Colonic mucosa (tissue), 4 donors: ENCODE measurements at regions not wholly inside any gene's neighbourhood (a gene's known extent, or its start where the extent isn't known, plus 50 kb on each side); places are given as distances from the start of the nearest gene placed in this dataset.

ENCODE experiments used
- DNase-seq: peaks from one replicate; pipeline ENCODE4 v3.0.0-alpha.2; 2020
- H3K27ac ChIP-seq: fragments of 200-600 bp; one replicate; pipeline ENCODE4 v1.8.0; 2021
- H3K27me3 ChIP-seq: fragments of 200-600 bp; one replicate; pipeline ENCODE4 v1.8.0; 2021
- H3K36me3 ChIP-seq: fragments of 200-600 bp; one replicate; pipeline ENCODE4 v1.8.0; 2021
- H3K4me1 ChIP-seq: fragments of 200-600 bp; one replicate; pipeline ENCODE4 v1.8.0; 2021; ENCODE audit warnings: mild to moderate bottlenecking
- H3K4me3 ChIP-seq: fragments of 200-600 bp; one replicate; pipeline ENCODE4 v1.8.0; 2021
- H3K9ac ChIP-seq, 2 donors: one replicate each; pipeline ENCODE4 v1.7.0; 2013; ENCODE audit warnings: control low read depth in 2 of 2, low read depth in 2 of 2, low read length in 2 of 2
- H3K9me3 ChIP-seq: fragments of 200-600 bp; one replicate; pipeline ENCODE4 v1.8.0; 2021
- intact Hi-C: fragments of 100-400 bp; cut with DNase I; formaldehyde crosslinking; loops from one replicate; pipeline ENCODE4 v1.14.1; 2022
- TF ChIP-seq, protein P1 (sequence below): fragments of 200-600 bp; IDR thresholded peaks from one replicate; pipeline ENCODE4 v1.8.0; 2022; ENCODE audit warnings: antibody characterized with exemption, mild to moderate bottlenecking
- donor health status: healthy.
- donor health status: DM: no; HTN: no; CAD: no.
- donor health status: DM: no; HTN: no; CAD: no.

- no peak for DNase-seq
- no peak overlapping the region for H3K9ac ChIP-seq
- no peaks in the 10 kb centered on the region for H3K4me1 ChIP-seq
- TF ChIP-seq, protein P1, sequence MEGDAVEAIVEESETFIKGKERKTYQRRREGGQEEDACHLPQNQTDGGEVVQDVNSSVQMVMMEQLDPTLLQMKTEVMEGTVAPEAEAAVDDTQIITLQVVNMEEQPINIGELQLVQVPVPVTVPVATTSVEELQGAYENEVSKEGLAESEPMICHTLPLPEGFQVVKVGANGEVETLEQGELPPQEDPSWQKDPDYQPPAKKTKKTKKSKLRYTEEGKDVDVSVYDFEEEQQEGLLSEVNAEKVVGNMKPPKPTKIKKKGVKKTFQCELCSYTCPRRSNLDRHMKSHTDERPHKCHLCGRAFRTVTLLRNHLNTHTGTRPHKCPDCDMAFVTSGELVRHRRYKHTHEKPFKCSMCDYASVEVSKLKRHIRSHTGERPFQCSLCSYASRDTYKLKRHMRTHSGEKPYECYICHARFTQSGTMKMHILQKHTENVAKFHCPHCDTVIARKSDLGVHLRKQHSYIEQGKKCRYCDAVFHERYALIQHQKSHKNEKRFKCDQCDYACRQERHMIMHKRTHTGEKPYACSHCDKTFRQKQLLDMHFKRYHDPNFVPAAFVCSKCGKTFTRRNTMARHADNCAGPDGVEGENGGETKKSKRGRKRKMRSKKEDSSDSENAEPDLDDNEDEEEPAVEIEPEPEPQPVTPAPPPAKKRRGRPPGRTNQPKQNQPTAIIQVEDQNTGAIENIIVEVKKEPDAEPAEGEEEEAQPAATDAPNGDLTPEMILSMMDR, result no peak
- no peaks in the 10 kb centered on the region for H3K9me3 ChIP-seq
- no peaks in the 10 kb centered on the region for H3K27me3 ChIP-seq
- no peak overlapping the region for H3K4me3 ChIP-seq
- H3K27ac ChIP-seq, result no peak overlapping the region
- H3K36me3 ChIP-seq, result no peaks in the 10 kb centered on the region
- intact Hi-C loops, result no loop called here
Measured at GRCh38 chr6:1035401-1035800, 276.5 kb upstream of the FOXQ1 start.

DNA sequence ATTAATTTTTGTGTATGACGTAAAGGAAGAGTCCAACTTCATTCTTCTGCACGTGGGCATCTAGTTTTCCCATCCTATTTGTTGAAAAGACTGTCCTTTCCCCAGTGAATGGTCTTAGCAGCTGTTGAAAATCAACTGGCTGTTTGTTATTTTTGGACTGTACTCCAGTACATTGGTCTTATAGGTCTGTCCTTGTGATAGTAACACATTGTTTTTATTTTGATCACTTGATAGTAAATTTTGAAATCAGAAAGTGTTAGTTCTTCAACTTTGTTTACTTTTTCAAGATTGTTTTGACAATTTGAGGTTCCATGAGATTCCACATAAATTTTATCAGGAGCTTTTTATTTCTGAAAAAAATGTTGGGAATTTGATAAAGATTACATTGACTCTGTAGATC, 280.2 kb upstream of the FOXQ1 start:
- intact Hi-C loops, result no loop called here
- no peak overlapping the region for H3K27ac ChIP-seq
- H3K4me3 ChIP-seq, result no peak overlapping the region
- H3K9ac ChIP-seq, result no peak overlapping the region
- no peaks in the 10 kb centered on the region for H3K36me3 ChIP-seq
- no peaks in the 10 kb centered on the region for H3K4me1 ChIP-seq
- TF ChIP-seq, protein P1, result no peak
- no peak for DNase-seq
- H3K9me3 ChIP-seq, result no peaks in the 10 kb centered on the region
- no peaks in the 10 kb centered on the region for H3K27me3 ChIP-seq

- Histone ChIP-seq H3K9me3 (no peaks in the 10 kb centered on the region), H3K27me3 (no peaks in the 10 kb centered on the region), H3K27ac (no peak overlapping the region), H3K9ac (no peak overlapping the region), H3K4me1 (no peaks in the 10 kb centered on the region), H3K36me3 (no peaks in the 10 kb centered on the region), H3K4me3 (no peak overlapping the region)
- TF ChIP-seq, protein P1, result no peak
- no peak for DNase-seq
- intact Hi-C loops, result no loop called here
Measured at GRCh38 chr6:1029141-1029540, 282.8 kb upstream of the FOXQ1 start.

DNA sequence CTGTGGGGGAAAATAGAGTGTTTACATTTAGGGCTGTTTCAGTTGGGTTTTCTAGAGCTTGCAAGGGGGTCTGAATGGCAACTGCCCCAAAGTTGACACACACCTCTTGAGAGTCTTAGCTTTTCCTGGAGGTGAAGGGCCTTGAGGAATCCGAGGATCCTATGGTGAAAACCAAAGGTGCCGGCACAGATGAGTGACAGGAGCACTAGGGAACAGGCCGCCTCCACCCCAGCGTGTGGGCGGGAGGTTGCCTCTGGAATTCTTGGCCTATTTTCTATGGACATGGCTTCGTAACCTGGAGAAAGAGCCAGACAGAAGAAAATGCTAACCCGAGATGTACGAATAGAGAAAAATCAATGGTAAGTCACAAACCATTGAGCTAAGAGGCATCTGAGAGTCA, 283.2 kb upstream of the FOXQ1 start:
- no peaks in the 10 kb centered on the region for H3K36me3 ChIP-seq
- intact Hi-C loops, result no loop called here
- no peaks in the 10 kb centered on the region for H3K27me3 ChIP-seq
- H3K27ac ChIP-seq, result no peak overlapping the region
- H3K9ac ChIP-seq, result no peak overlapping the region
- no peak for DNase-seq
- H3K9me3 ChIP-seq, result no peaks in the 10 kb centered on the region
- TF ChIP-seq, protein P1, result no peak
- H3K4me3 ChIP-seq, result no peak overlapping the region
- H3K4me1 ChIP-seq, result no peaks in the 10 kb centered on the region

- intact Hi-C loops, result no loop called here
- H3K27me3 ChIP-seq, result no peaks in the 10 kb centered on the region
- no peak for DNase-seq
- no peaks in the 10 kb centered on the region for H3K9me3 ChIP-seq
- H3K4me1 ChIP-seq, result no peaks in the 10 kb centered on the region
- no peaks in the 10 kb centered on the region for H3K36me3 ChIP-seq
- TF ChIP-seq, protein P1, result no peak
- H3K4me3 ChIP-seq, result no peak overlapping the region
- H3K27ac ChIP-seq, result no peak overlapping the region
- no peak overlapping the region for H3K9ac ChIP-seq
Measured at GRCh38 chr6:1027795-1028569, 283.9 kb upstream of the FOXQ1 start.
